ENCODE measurements at regions not wholly inside any gene's neighbourhood (a gene's known extent, or its start where the extent isn't known, plus 50 kb on each side); places are given as distances from the start of the nearest gene placed in this dataset.
"Not testable (repeated sequence)": the region's sequence is repeated elsewhere in the genome, so short reads cannot be mapped to it uniquely, and the experiment has no call there.

GRCh38 chr12:97938031-97938430 is 475.4 kb downstream of the RMST start:
- no peak for FAIRE-seq

DNA sequence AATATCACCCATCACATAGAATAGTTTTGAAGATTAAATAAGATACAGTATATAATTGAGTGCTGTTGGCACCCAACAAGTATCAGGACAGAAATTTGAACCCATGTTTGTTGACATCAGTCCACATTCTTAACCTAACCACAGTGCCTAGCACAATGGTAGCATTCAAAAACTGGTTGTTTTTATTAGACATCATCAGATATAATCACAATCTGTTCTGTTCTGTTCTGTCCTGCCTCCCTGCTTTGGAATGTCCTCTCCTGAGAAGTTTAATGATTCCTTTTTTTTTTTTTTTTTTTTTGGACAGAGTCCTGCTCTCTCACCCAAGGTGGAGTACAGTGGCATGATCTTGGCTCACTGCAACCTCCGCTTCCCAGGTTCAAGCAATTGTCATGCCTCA is 476.6 kb downstream of the RMST start:
- FAIRE-seq, result no peak

GRCh38 chr12:97940105-97940504 is 477.5 kb downstream of the RMST start:
- no peak for FAIRE-seq

- no peak for FAIRE-seq
Observed at GRCh38 chr12:97940629-97941028, 478.0 kb downstream of the RMST start.

GRCh38 chr12:97941686-97942354 is 479.2 kb downstream of the RMST start:
- no peak for FAIRE-seq

DNA sequence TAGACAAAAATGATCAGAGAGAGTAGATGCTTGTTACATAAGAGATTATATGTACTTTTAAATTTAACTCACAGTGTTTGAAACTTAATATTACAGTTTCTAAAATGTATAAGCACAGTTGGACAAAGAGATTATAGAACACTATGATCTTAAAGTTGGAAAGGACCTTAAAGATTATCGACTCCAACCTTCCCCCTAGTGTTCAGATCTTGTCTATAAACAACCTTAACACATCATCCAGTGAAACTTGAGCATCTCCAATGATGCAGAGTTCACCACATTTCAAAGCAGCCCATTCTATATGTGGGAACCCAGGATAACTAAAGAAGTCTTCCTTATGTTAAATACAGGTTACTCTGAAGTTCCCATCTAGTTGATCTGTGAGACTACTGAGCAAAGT is 480.8 kb downstream of the RMST start:
- FAIRE-seq, result no peak

- FAIRE-seq, result no peak
Observed at GRCh38 chr12:97944576-97944975, 482.0 kb downstream of the RMST start.

GRCh38 chr12:97946701-97947100 is 484.1 kb downstream of the RMST start:
- FAIRE-seq, result no peak

GRCh38 chr12:97948591-97948990 is 486.0 kb downstream of the RMST start:
- no peak for FAIRE-seq

- no peak for FAIRE-seq
Observed at GRCh38 chr12:97951239-97951638, 488.6 kb downstream of the RMST start.

DNA sequence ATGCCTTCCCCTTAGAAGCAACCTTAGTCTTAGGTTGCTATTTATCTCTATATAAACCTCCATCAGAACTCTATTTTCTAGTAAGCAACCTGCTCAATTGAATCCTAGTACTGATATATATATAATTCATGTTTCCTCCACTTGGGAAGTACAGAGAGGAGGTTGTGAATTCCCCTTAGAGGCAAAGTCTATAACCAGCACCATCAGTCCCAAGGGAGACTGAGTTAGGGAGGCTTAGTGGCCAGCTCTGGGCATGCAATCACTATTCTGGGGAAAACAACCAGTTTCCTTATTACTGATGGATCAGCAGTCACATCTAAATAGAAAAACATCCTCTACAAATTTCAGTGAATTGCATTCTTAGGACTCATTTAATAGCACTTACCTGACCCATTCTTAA is 489.1 kb downstream of the RMST start:
- FAIRE-seq, result no peak

GRCh38 chr12:97957109-97957508 is 494.5 kb downstream of the RMST start:
- no peak for FAIRE-seq

- FAIRE-seq, result no peak
Observed at GRCh38 chr12:97960225-97960624, 497.6 kb downstream of the RMST start.

- no peak for FAIRE-seq
Observed at GRCh38 chr12:97960741-97961608, 498.4 kb downstream of the RMST start.

DNA sequence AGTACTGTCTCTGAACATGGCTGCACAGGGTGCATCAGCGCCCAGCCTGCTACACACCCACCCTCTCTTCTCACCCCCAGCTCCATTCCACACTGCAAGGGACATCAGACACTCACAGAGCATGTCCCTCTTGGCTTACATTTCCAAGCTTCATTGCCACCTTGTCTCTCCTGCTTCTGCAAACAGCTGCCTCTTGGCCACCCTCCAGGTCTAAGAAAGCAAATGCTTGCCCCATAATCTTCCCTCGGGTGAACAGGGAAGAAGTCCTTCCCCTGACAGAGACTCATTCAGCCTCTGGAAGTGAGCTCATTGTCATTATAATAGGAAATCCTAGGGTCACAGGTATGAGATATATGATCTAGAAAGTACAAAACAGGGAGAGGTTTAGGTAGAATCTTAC is 505.2 kb downstream of the RMST start:
- no peak for FAIRE-seq

DNA sequence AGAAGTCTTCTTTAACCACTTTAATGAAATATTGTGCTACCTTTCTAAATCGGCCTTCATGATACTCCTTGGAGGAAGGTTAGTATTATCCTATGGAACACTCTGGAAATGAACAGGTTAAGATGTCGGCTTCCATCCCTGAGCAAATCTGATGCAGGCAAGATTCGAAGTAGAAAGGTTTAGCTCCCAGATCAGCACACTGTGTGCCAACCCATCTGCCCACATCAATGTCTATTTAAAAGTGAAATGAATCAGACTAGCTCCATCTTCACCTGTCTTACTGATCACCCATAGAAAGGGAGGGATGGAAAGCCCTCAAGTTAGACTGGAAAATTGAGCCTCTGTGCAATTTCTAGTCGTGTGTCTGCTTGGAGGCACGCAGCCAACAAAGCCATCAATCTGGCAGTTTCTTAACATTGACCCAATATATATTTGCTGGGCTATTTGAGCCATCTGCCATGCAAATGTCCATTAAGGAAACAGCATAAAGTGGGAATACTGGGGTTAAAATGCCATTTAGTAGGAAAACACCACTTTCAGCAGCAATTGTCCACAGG is 506.1 kb downstream of the RMST start:
- no peak for FAIRE-seq

- no peak for FAIRE-seq
Observed at GRCh38 chr12:97977870-97978405, 515.3 kb downstream of the RMST start.

DNA sequence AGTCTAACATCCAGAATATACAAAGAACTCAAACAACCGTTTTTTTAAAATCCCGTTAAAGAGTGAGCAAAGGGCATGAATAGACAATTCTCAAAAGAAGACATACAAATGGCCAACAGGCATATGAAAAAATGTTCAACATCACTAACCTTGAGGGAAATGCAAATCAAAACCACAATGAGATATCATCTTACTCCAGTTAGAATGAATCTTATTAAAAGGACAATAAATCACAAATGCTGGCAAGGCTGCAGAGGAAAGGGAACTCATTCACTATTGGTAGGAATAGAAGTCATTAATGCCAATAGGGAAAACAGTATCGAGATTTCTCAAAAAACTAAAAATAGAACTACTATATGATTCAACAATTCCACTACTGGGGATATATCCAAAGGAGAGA is 520.1 kb downstream of the RMST start:
- FAIRE-seq, result no peak

GRCh38 chr12:97983796-97984195 is 521.2 kb downstream of the RMST start:
- no peak for FAIRE-seq

DNA sequence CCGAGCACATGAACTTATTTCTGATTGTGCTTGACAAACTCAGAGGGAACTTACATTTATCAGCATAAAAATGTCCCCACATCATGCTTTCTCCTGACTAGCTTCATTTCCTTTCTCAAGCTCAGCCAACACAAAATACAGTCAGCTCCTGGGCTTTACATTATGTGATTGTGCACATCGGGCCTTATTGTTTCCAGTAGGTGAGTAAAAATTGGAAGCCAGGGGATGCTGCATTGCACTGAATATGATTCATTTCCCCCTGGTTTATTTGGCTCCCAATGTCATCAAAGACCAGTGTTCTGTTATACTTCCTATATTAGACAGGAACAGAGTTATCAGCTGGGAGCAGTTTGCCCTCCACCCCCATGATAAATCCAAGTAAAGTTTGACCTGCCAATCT is 521.8 kb downstream of the RMST start:
- no peak for FAIRE-seq

DNA sequence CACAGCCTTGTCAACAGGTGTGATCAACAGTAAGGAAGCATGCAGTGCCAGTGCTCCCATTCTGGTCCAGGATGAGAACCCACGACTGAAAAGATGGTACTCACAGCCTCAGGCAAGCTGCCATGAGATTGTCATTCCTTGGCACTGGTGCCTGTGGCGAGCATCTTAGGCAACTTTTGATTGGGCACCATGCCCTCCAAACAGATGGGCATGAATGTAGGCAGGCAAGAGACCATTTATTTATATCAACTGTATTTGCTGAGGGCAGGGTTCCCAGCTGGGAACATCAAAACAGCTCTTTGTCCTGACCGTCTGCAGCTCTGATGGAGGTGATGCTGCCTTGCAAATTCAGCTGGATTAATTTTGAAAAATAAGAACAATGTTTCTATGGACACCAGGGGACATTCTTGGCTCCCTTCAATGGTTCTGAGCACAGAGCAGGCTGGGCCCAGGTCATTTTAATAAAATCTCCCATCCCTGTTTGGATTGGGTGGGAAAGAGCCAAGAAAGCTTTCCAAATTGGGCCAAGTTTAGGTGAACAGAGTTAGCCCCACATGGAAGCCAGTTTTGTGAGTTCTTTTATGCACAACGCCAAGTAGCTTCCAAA is 522.5 kb downstream of the RMST start:
- FAIRE-seq, result no peak

GRCh38 chr12:97985834-97986233 is 523.2 kb downstream of the RMST start:
- FAIRE-seq, result no peak

DNA sequence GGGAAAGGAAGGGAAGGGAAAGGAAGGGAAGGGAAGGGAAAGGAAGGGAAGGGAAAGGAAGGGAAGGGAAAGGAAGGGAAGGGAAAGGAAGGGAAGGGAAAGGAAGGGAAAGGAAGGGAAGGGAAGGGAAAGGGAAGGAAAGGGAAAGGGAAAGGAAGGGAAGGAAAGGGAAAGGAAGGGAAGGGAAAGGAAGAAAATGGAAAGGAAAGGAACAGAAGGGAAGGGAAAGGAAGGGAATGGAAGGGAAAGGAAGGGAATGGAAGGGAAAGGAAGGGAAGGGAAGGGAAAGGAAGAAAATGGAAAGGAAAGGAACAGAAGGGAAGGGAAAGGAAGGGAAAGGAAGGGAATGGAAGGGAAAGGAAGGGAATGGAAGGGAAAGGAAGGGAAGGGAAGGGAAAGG is 526.0 kb downstream of the RMST start:
- not testable (repeated sequence) for FAIRE-seq
